Liver (tissue), 8 donors: ENCODE measurements at regions not wholly inside any gene's neighbourhood (a gene's known extent, or its start where the extent isn't known, plus 50 kb on each side); places are given as distances from the start of the nearest gene placed in this dataset.

Experiments used
- DNase-seq: peaks from one replicate; pipeline ENCODE4 v3.0.0-alpha.2; 2017; ENCODE audit warnings: low spot score
- H3K27ac ChIP-seq, 2 donors: one replicate each; pipeline ENCODE4 v1.7.0; 2013; ENCODE audit warnings: inconsistent platforms in 2 of 2, low read length in 2 of 2, control low read depth in 1 of 2, low read depth in 1 of 2, mild to moderate bottlenecking in 1 of 2
- H3K27me3 ChIP-seq, 4 donors: one replicate each; pipeline versions ENCODE4 v1.6.1 to v1.7.0; 2013; ENCODE audit warnings: low read length in 3 of 4, inconsistent platforms in 1 of 4, mild to moderate bottlenecking in 1 of 4, moderate library complexity in 1 of 4; ENCODE audit not compliant: control insufficient read depth in 4 of 4, insufficient read depth in 4 of 4
- H3K36me3 ChIP-seq, 4 donors: one replicate each; pipeline versions ENCODE4 v1.6.1 to v1.7.0; 2013; ENCODE audit warnings: low read length in 3 of 4, mild to moderate bottlenecking in 3 of 4, low read depth in 1 of 4, moderate library complexity in 1 of 4; ENCODE audit not compliant: control insufficient read depth in 4 of 4, insufficient read depth in 3 of 4
- H3K4me1 ChIP-seq, 4 donors: one replicate each; pipeline versions ENCODE4 v1.6.1 to v1.7.0; 2013; ENCODE audit warnings: low read length in 3 of 4, mild to moderate bottlenecking in 3 of 4, moderate library complexity in 1 of 4; ENCODE audit not compliant: control insufficient read depth in 4 of 4, insufficient read depth in 4 of 4
- H3K4me3 ChIP-seq, 3 donors: one replicate each; pipeline versions ENCODE4 v1.6.1 to v1.7.0; 2013; ENCODE audit warnings: low read length in 3 of 3, control low read depth in 1 of 3, low read depth in 1 of 3, mild to moderate bottlenecking in 1 of 3
- H3K9ac ChIP-seq, 2 donors: one replicate each; pipeline ENCODE4 v1.7.0; 2013; ENCODE audit warnings: low read length in 2 of 2, mild to moderate bottlenecking in 2 of 2, moderate library complexity in 2 of 2, control low read depth in 1 of 2, low read depth in 1 of 2
- H3K9me3 ChIP-seq, 4 donors: one replicate each; pipeline versions ENCODE4 v1.6.1 to v1.7.0; 2013; ENCODE audit warnings: low read length in 3 of 4; ENCODE audit not compliant: control insufficient read depth in 4 of 4
- ATF3 ChIP-seq: IDR thresholded peaks from 2 replicates; pipeline ENCODE4 v1.6.1; 2016; ENCODE audit warnings: antibody characterized with exemption
- CTCF ChIP-seq: fragments of 150-350 bp; IDR thresholded peaks from 2 replicates; pipeline ENCODE4 v1.5.1; 2017; ENCODE audit warnings: improper control_type of control experiment, low read depth, low read length; ENCODE audit not compliant: missing input control
- EGR1 ChIP-seq, 2 donors: IDR thresholded peaks; 2 replicates each; pipeline ENCODE4 v1.6.1; 2016 to 2018; ENCODE audit warnings: antibody characterized with exemption in 2 of 2, low read depth in 2 of 2
- FOXA1 ChIP-seq: IDR thresholded peaks from 2 replicates; pipeline ENCODE4 v1.6.1; 2016; ENCODE audit warnings: antibody characterized with exemption
- FOXA2 ChIP-seq: IDR thresholded peaks from 2 replicates; pipeline ENCODE4 v1.6.1; 2016; ENCODE audit warnings: antibody characterized with exemption
- GABPA ChIP-seq, 2 donors: IDR thresholded peaks in 1 of 2; conservative IDR thresholded peaks in 1 of 2; 2 replicates each; pipeline ENCODE4 v1.6.1; 2016; ENCODE audit warnings: antibody characterized with exemption in 2 of 2, mild to moderate bottlenecking in 1 of 2, moderate library complexity in 1 of 2
- HNF4A ChIP-seq, 2 donors: conservative IDR thresholded peaks; 2 replicates each; pipeline ENCODE4 v1.6.1; 2016; ENCODE audit warnings: antibody characterized with exemption in 2 of 2, mild to moderate bottlenecking in 2 of 2
- HNF4G ChIP-seq: IDR thresholded peaks from 2 replicates; pipeline ENCODE4 v1.6.1; 2016; ENCODE audit warnings: antibody characterized with exemption
- JUND ChIP-seq, 2 donors: IDR thresholded peaks; 2 replicates each; pipeline ENCODE4 v1.6.1; 2016; ENCODE audit warnings: antibody characterized with exemption in 2 of 2
- MAX ChIP-seq: IDR thresholded peaks from 2 replicates; pipeline ENCODE4 v1.6.1; 2016; ENCODE audit warnings: antibody characterized with exemption
- NR2F2 ChIP-seq: IDR thresholded peaks from 2 replicates; pipeline ENCODE4 v1.6.1; 2016; ENCODE audit warnings: antibody characterized with exemption
- RAD21 ChIP-seq, 2 donors: IDR thresholded peaks; 2 replicates each; pipeline ENCODE4 v1.6.1; 2016; ENCODE audit warnings: antibody characterized with exemption in 2 of 2, mild to moderate bottlenecking in 2 of 2
- REST ChIP-seq: IDR thresholded peaks from 2 replicates; pipeline ENCODE4 v1.6.1; 2016; ENCODE audit warnings: antibody characterized with exemption, mild to moderate bottlenecking
- RXRA ChIP-seq, 2 donors: IDR thresholded peaks; 2 replicates each; pipeline ENCODE4 v1.6.1; 2017 to 2018; ENCODE audit warnings: antibody characterized with exemption in 2 of 2, mild to moderate bottlenecking in 1 of 2
- SP1 ChIP-seq: IDR thresholded peaks from 2 replicates; pipeline ENCODE4 v1.6.1; 2018; ENCODE audit warnings: antibody characterized with exemption, mild to moderate bottlenecking
- TAF1 ChIP-seq: conservative IDR thresholded peaks from 2 replicates; pipeline ENCODE4 v1.6.1; 2016; ENCODE audit warnings: antibody characterized with exemption, mild to moderate bottlenecking
- YY1 ChIP-seq: IDR thresholded peaks from 2 replicates; pipeline ENCODE4 v1.6.1; 2016; ENCODE audit warnings: antibody characterized with exemption, mild to moderate bottlenecking
- ZBTB33 ChIP-seq: IDR thresholded peaks from 2 replicates; pipeline ENCODE4 v1.6.1; 2016; ENCODE audit warnings: antibody characterized with exemption
- WGBS: extraction: QIAGEN DNeasy Blood & Tissue Kit; methylation state at CpG from one replicate; pipeline ENCODE4 v1.1.7; 2013; 5-methylcytosine and 5-hydroxymethylcytosine counted together
- donor health status: healthy.
- donor health status: healthy.
- donor health status: healthy.
- donor health status: healthy.
- donor health status: healthy.

- H3K4me3 ChIP-seq: no peak overlapping the region
- H3K9ac ChIP-seq: no peak overlapping the region
- DNase-seq: no peak
- H3K27me3 ChIP-seq: no peaks in the 10 kb centered on the region
- no peaks in the 10 kb centered on the region for H3K36me3 ChIP-seq
- 55% methylated on average over 9 of the region's 9 CpGs for WGBS
- H3K4me1 ChIP-seq: no peaks in the 10 kb centered on the region
- TF ChIP-seq ZBTB33: no peak
- no peak for TF ChIP-seq RAD21 (IDR thresholded peaks at IDR 0.05)
- TF ChIP-seq RXRA (IDR thresholded peaks at IDR 0.05): no peak
- TF ChIP-seq JUND (IDR thresholded peaks at IDR 0.05): no peak
- no peaks in the 10 kb centered on the region for H3K9me3 ChIP-seq
- H3K27ac ChIP-seq: peak overlapping the region in 1 of 2 donors; percentile 4
Observed at GRCh38 chr13:26485786-26486185, 71.7 kb upstream of the WASF3 start.

GRCh38 chr13:26486550-26486949, 70.9 kb upstream of the WASF3 start:
- TF ChIP-seq FOXA2: no peak
- TF ChIP-seq YY1: no peak
- TF ChIP-seq NR2F2: no peak
- no peak for TF ChIP-seq TAF1
- no peak for TF ChIP-seq ATF3
- no peak for TF ChIP-seq HNF4G
- no peak for TF ChIP-seq JUND (IDR thresholded peaks at IDR 0.05)
- no peak for TF ChIP-seq RAD21 (IDR thresholded peaks at IDR 0.05)
- TF ChIP-seq HNF4A (conservative IDR thresholded peaks at IDR 0.05): no peak
- TF ChIP-seq RXRA (IDR thresholded peaks at IDR 0.05): no peak
- TF ChIP-seq EGR1 (IDR thresholded peaks at IDR 0.05; ENCODE audit: low read depth in 2 of 2): no peak
- no peak for TF ChIP-seq FOXA1
- no peak for DNase-seq

GRCh38 chr13:26487781-26488180, 69.7 kb upstream of the WASF3 start:
- Histone ChIP-seq H3K9me3 (no peaks in the 10 kb centered on the region), H3K36me3 (no peaks in the 10 kb centered on the region), H3K4me3 (no peak overlapping the region), H3K9ac (no peak overlapping the region), H3K27me3 (no peaks in the 10 kb centered on the region), H3K4me1 (no peaks in the 10 kb centered on the region), H3K27ac (no peak overlapping the region)
- DNase-seq: no peak
- WGBS: 86% methylated on average over 11 of the region's 11 CpGs
- no peak for TF ChIP-seq REST
- TF ChIP-seq TAF1: no peak
- no peak for TF ChIP-seq YY1
- no peak for TF ChIP-seq SP1
- TF ChIP-seq FOXA1: no peak
- no peak for TF ChIP-seq ATF3
- no peak for TF ChIP-seq RXRA (IDR thresholded peaks at IDR 0.05)
- no peak for TF ChIP-seq RAD21 (IDR thresholded peaks at IDR 0.05)
- TF ChIP-seq GABPA (IDR thresholded peaks at IDR 0.05 in 1 of 2, conservative IDR thresholded peaks at IDR 0.05 in 1 of 2): no peak
- TF ChIP-seq HNF4G: no peak
- TF ChIP-seq ZBTB33: no peak
- no peak for TF ChIP-seq FOXA2
- TF ChIP-seq MAX: no peak
- TF ChIP-seq EGR1 (IDR thresholded peaks at IDR 0.05; ENCODE audit: low read depth in 2 of 2): no peak
- no peak for TF ChIP-seq JUND (IDR thresholded peaks at IDR 0.05)
- TF ChIP-seq HNF4A (conservative IDR thresholded peaks at IDR 0.05): no peak
- TF ChIP-seq CTCF: no peak

More at GRCh38 chr13:26486550-26486949, 70.9 kb upstream of the WASF3 start:
- WGBS: 65% methylated on average over 6 of the region's 6 CpGs
- no peak overlapping the region for H3K9ac ChIP-seq
- no peaks in the 10 kb centered on the region for H3K27me3 ChIP-seq
- no peak overlapping the region for H3K27ac ChIP-seq
- no peak overlapping the region for H3K4me3 ChIP-seq
- H3K4me1 ChIP-seq: no peaks in the 10 kb centered on the region
- no peaks in the 10 kb centered on the region for H3K36me3 ChIP-seq
- no peaks in the 10 kb centered on the region for H3K9me3 ChIP-seq
